Caco-2 (cell line): ENCODE measurements at regions not wholly inside any gene's neighbourhood (a gene's known extent, or its start where the extent isn't known, plus 50 kb on each side); places are given as distances from the start of the nearest gene placed in this dataset.

Source experiments
- BruUV-seq: library from RNA; stranded (reverse); fragments of 400-500 nt; replicated peaks from 2 replicates; lab custom pipeline; 2021; lab: Mats Ljungman, UMichigan
- CTCF ChIA-PET: fragments of 300-600 bp; sonication (Branson Sonifier 250); formaldehyde crosslinking; loops from one replicate; lab custom pipeline; 2022; ENCODE audit warnings: antibody characterized with exemption; lab: Charles Lee
- POLR2A ChIA-PET: fragments of 300-600 bp; sonication (Branson Sonifier 250); formaldehyde crosslinking; loops from one replicate; lab custom pipeline; 2022; ENCODE audit warnings: antibody characterized with exemption; lab: Charles Lee
- DNase-seq, 2 experiments: peaks; one replicate each; pipeline versions ENCODE4 v3.0.0 to v3.0.0-alpha.2; 2020 to 2022
- H3K27me3 ChIP-seq: replicated peaks from 2 replicates; pipeline ENCODE4 v1.6.0; 2011; ENCODE audit warnings: low read length; ENCODE audit not compliant: control insufficient read depth, insufficient read depth
- H3K36me3 ChIP-seq: 2 replicates; pipeline ENCODE4 v1.5.1; 2011; ENCODE audit warnings: low read length; ENCODE audit not compliant: control insufficient read depth, insufficient read depth
- H3K4me1 ChIP-seq: fragments of 250-450 bp; sonication (Bioruptor Pico); 2 replicates; pipeline ENCODE4 v1.5.1; 2020; ENCODE audit warnings: mild to moderate bottlenecking
- H3K4me3 ChIP-seq: 2 replicates; pipeline ENCODE4 v1.5.1; 2011; ENCODE audit warnings: low read depth, mild to moderate bottlenecking, control low read depth, low read length
- H3K9me3 ChIP-seq: fragments of 250-450 bp; sonication (Bioruptor Pico); 2 replicates; pipeline ENCODE4 v1.5.1; 2020; ENCODE audit warnings: mild to moderate bottlenecking, moderate library complexity
- H3K27ac Mint-ChIP-seq: one replicate; pipeline ENCODE4 v1.8.0; 2022; ENCODE audit warnings: mixed read lengths; ENCODE audit not compliant: unreplicated experiment
- H3K27me3 Mint-ChIP-seq: one replicate; pipeline ENCODE4 v1.8.0; 2022; ENCODE audit warnings: mixed read lengths; ENCODE audit not compliant: insufficient read depth, unreplicated experiment
- H3K36me3 Mint-ChIP-seq: one replicate; pipeline ENCODE4 v1.8.0; 2022; ENCODE audit warnings: mild to moderate bottlenecking, mixed read lengths; ENCODE audit not compliant: insufficient read depth, unreplicated experiment
- H3K4me1 Mint-ChIP-seq: one replicate; pipeline ENCODE4 v1.8.0; 2022; ENCODE audit warnings: low read depth, mixed read lengths; ENCODE audit not compliant: unreplicated experiment
- H3K4me3 Mint-ChIP-seq: one replicate; pipeline ENCODE4 v1.8.0; 2022; ENCODE audit warnings: mild to moderate bottlenecking, moderate library complexity, mixed read lengths; ENCODE audit not compliant: unreplicated experiment
- H3K9me3 Mint-ChIP-seq: one replicate; pipeline ENCODE4 v1.8.0; 2022; ENCODE audit warnings: mixed read lengths; ENCODE audit not compliant: unreplicated experiment
- intact Hi-C: fragments of 100-400 bp; cut with micrococcal nuclease; formaldehyde crosslinking; loops from one replicate; pipeline ENCODE4 v1.10.0; 2022; ENCODE audit not compliant: unreplicated experiment
- TF ChIP-seq, protein P1 (sequence below), 2 experiments: fragments of 200-600 bp in 1 of 2; IDR thresholded peaks; 1 replicate in 1 of 2; 2 replicates in 1 of 2; pipeline versions ENCODE4 v1.5.1 to v1.8.0; 2011 to 2022; ENCODE audit warnings: antibody characterized with exemption in 1 of 2, control low read depth in 1 of 2, inconsistent platforms in 1 of 2, low read depth in 1 of 2, low read length in 1 of 2, mild to moderate bottlenecking in 1 of 2, moderate library complexity in 1 of 2; ENCODE audit not compliant: insufficient read depth in 1 of 2, severe bottlenecking in 1 of 2, unreplicated experiment in 1 of 2

DNA sequence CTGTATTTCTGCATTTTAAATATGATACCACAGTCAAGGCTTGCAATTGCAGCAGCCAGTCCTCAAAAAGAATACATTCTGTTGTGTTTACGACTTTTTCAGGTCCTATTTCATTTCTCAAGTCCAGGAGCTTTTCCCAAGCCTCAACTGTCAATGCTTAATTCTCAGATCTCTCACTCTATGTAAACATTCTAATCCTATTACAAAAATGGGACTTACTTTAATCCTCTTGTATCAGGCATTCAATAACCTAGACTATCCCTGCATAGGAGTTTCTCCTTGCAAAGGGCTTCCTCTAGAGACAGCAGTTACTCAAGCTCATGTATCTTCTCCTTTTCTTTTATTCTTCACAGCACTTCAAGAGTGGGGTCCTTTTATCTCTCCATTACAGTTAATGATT lies 1293.0 kb downstream of the GRIK2 start:
- ChIA-PET POLR2A (no interaction called here), CTCF (no interaction called here)
- Histone ChIP-seq H3K4me1 (no peaks in the 10 kb centered on the region), H3K36me3 (no peaks in the 10 kb centered on the region), H3K4me3 (no peak overlapping the region), H3K9me3 (no peaks in the 10 kb centered on the region), H3K27me3 (no peaks in the 10 kb centered on the region)
- BruUV-seq, result no TSS peak
- H3K36me3 Mint-ChIP-seq, result no peaks in the 10 kb centered on the region
- DNase-seq, result no peak
- TF ChIP-seq, protein P1, sequence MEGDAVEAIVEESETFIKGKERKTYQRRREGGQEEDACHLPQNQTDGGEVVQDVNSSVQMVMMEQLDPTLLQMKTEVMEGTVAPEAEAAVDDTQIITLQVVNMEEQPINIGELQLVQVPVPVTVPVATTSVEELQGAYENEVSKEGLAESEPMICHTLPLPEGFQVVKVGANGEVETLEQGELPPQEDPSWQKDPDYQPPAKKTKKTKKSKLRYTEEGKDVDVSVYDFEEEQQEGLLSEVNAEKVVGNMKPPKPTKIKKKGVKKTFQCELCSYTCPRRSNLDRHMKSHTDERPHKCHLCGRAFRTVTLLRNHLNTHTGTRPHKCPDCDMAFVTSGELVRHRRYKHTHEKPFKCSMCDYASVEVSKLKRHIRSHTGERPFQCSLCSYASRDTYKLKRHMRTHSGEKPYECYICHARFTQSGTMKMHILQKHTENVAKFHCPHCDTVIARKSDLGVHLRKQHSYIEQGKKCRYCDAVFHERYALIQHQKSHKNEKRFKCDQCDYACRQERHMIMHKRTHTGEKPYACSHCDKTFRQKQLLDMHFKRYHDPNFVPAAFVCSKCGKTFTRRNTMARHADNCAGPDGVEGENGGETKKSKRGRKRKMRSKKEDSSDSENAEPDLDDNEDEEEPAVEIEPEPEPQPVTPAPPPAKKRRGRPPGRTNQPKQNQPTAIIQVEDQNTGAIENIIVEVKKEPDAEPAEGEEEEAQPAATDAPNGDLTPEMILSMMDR (IDR thresholded peaks at IDR 0.05; ENCODE audit: insufficient read depth in 1 of 2, low read depth in 1 of 2, low read length in 1 of 2, severe bottlenecking in 1 of 2, unreplicated experiment in 1 of 2), result no peak
- H3K27ac Mint-ChIP-seq, result no peak overlapping the region
- no peak overlapping the region for H3K4me3 Mint-ChIP-seq
- no peaks in the 10 kb centered on the region for H3K9me3 Mint-ChIP-seq
- H3K4me1 Mint-ChIP-seq, result peaks cover 6% of the 10 kb centered on the region
- H3K27me3 Mint-ChIP-seq, result no peaks in the 10 kb centered on the region
- intact Hi-C loops, result no loop called here

DNA sequence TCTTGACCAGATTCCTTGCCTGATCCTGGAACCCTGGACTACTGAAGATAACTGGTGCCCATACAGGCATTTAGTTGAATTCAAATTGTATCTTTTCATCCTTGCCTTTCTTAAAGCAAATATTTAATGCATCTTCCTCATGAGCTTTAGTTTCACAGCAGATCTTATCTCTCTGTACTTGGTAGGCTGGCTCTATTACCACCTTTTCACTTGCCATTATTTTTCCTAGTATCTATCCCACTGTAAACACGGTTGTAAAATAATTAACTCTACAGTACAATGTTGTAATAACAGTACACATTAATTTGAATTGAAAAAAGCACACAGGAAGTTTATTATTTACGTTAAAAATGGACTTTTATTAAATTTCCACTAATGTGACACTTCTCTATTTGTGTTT lies 1286.9 kb downstream of the GRIK2 start:
- intact Hi-C loops, result loop anchor here (1.0 kb wide), 1 partner anchor 301 kb away; no protein-coding TSS in a partner anchor
- Mint-ChIP-seq H3K4me3 (no peak overlapping the region), H3K4me1 (peaks cover 13% of the 10 kb centered on the region), H3K36me3 (no peaks in the 10 kb centered on the region), H3K27me3 (no peaks in the 10 kb centered on the region), H3K27ac (peak overlapping the region; percentile 32), H3K9me3 (no peaks in the 10 kb centered on the region)
- ChIA-PET CTCF (no interaction called here), POLR2A (no interaction called here)
- Histone ChIP-seq H3K9me3 (no peaks in the 10 kb centered on the region), H3K4me1 (peaks cover 19% of the 10 kb centered on the region), H3K4me3 (no peak overlapping the region), H3K36me3 (no peaks in the 10 kb centered on the region), H3K27me3 (no peaks in the 10 kb centered on the region)
- BruUV-seq, result no TSS peak
- no peak for DNase-seq
- TF ChIP-seq, protein P1 (IDR thresholded peaks at IDR 0.05; ENCODE audit: insufficient read depth in 1 of 2, low read depth in 1 of 2, low read length in 1 of 2, severe bottlenecking in 1 of 2, unreplicated experiment in 1 of 2), result no peak

DNA sequence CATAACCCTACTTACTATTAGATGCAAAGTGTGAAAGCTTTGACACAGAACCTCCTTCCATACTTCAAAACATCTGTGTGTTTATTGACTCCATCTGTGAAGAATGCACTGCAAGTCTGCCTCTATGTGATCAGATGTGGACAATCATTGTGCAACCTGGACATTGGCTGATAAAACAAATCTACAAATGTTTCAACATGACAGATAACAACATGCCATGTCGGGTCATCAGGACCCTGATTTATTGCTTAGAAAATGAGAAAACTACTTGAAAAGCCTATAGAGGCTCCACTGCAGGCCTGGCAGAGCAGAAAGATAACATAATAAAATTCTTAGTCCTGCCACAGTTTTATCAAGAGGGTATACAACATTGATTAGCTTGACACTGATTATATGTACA lies 1286.4 kb downstream of the GRIK2 start:
- H3K27me3 Mint-ChIP-seq, result no peaks in the 10 kb centered on the region
- intact Hi-C loops, result loop anchor here (1.0 kb wide), 1 partner anchor 301 kb away; no protein-coding TSS in a partner anchor

More for the DNA sequence above, 1286.4 kb downstream of the GRIK2 start:
- no peaks in the 10 kb centered on the region for H3K9me3 ChIP-seq
- H3K27me3 ChIP-seq, result no peaks in the 10 kb centered on the region
- TF ChIP-seq, protein P1 (IDR thresholded peaks at IDR 0.05; ENCODE audit: insufficient read depth in 1 of 2, low read depth in 1 of 2, low read length in 1 of 2, severe bottlenecking in 1 of 2, unreplicated experiment in 1 of 2), result no peak
- CTCF ChIA-PET, result no interaction called here
- Mint-ChIP-seq H3K36me3 (no peaks in the 10 kb centered on the region), H3K9me3 (no peaks in the 10 kb centered on the region), H3K4me1 (peaks cover 13% of the 10 kb centered on the region), H3K27ac (no peak overlapping the region), H3K4me3 (peak overlapping the region; percentile 18)
- H3K4me1 ChIP-seq, result peaks cover 19% of the 10 kb centered on the region
- DNase-seq, result peak; percentile 51 to 53
- no TSS peak for BruUV-seq
- POLR2A ChIA-PET, result interaction anchor here (0.6 kb wide), 1 partner anchor 115 kb away, joined by 4 read pairs; no protein-coding TSS in a partner anchor
- no peak overlapping the region for H3K4me3 ChIP-seq
- no peaks in the 10 kb centered on the region for H3K36me3 ChIP-seq
